Activated T-cell treated with anti-CD3 and anti-CD28 coated beads for 24 hours (primary cell): ENCODE measurements at regions not wholly inside any gene's neighbourhood (a gene's known extent, or its start where the extent isn't known, plus 50 kb on each side); places are given as distances from the start of the nearest gene placed in this dataset.

ENCODE experiments used
- DNase-seq: peaks from one replicate; pipeline ENCODE4 v3.0.0-alpha.2; 2020; ENCODE audit warnings: low read depth

GRCh38 chr2:120515759-120516678 lies 170.1 kb downstream of the INHBB start:
- no peak for DNase-seq

- DNase-seq: no peak
Observed at GRCh38 chr2:120516679-120517314, 170.9 kb downstream of the INHBB start.

- no peak for DNase-seq
Observed at GRCh38 chr2:120517751-120518469, 172.0 kb downstream of the INHBB start.

GRCh38 chr2:120518819-120519218 lies 172.9 kb downstream of the INHBB start:
- DNase-seq: no peak

GRCh38 chr2:120519469-120519868 lies 173.5 kb downstream of the INHBB start:
- DNase-seq: no peak

- DNase-seq: no peak
Observed at GRCh38 chr2:120520454-120520853, 174.5 kb downstream of the INHBB start.

- DNase-seq: no peak
Observed at GRCh38 chr2:120520929-120521912, 175.3 kb downstream of the INHBB start.

GRCh38 chr2:120522151-120522751 lies 176.3 kb downstream of the INHBB start:
- DNase-seq: no peak

- no peak for DNase-seq
Observed at GRCh38 chr2:120523766-120524165, 177.8 kb downstream of the INHBB start.

- no peak for DNase-seq
Observed at GRCh38 chr2:120524174-120524573, 178.2 kb downstream of the INHBB start.

- no peak for DNase-seq
Observed at GRCh38 chr2:120525056-120526046, 179.4 kb downstream of the INHBB start.

GRCh38 chr2:120526047-120526562 lies 180.2 kb downstream of the INHBB start:
- DNase-seq: no peak

- no peak for DNase-seq
Observed at GRCh38 chr2:120526997-120527945, 181.3 kb downstream of the INHBB start.

- DNase-seq: no peak
Observed at GRCh38 chr2:120528051-120528692, 182.2 kb downstream of the INHBB start.

GRCh38 chr2:120528693-120529076 lies 182.7 kb downstream of the INHBB start:
- DNase-seq: no peak

GRCh38 chr2:120530781-120531180 lies 184.8 kb downstream of the INHBB start:
- no peak for DNase-seq

GRCh38 chr2:120531365-120531764 lies 185.4 kb downstream of the INHBB start:
- DNase-seq: no peak
